OCI-LY1 (cell line): ENCODE measurements at regions not wholly inside any gene's neighbourhood (a gene's known extent, or its start where the extent isn't known, plus 50 kb on each side); places are given as distances from the start of the nearest gene placed in this dataset.

Source experiments
- EZH2 ChIP-seq: fragments of 200-600 bp; sonication (generic), shearing (Covaris generic); IDR thresholded peaks from 2 replicates; pipeline ENCODE4 v1.8.0; 2017; ENCODE audit warnings: borderline replicate concordance, mixed run types, mild to moderate bottlenecking, antibody characterized with exemption, low read length, moderate library complexity, mixed read lengths
- TF ChIP-seq, protein P1 (sequence below): fragments of 200-600 bp; sonication (generic), shearing (Covaris generic); IDR thresholded peaks from 2 replicates; pipeline ENCODE4 v1.5.1; 2017; ENCODE audit warnings: mild to moderate bottlenecking, antibody characterized with exemption, low read length, moderate library complexity, mixed read lengths

DNA sequence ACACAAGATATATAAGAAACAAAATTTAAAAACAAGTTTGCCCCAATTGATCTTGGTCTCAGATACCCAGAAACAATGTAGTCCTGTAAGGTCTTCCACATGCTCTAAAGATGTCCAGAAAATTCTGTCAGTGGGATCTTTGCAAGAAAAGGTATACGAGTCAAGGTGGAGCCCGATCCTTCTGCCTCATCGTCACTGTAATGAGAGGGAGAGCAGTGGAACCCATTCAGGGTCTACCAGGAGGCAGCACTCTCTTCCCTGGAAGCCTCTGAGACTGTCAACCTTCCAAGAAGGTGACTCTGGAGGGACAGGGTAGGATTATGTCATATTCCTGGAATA lies 112.8 kb downstream of the JCAD start:
- TF ChIP-seq, protein P1, sequence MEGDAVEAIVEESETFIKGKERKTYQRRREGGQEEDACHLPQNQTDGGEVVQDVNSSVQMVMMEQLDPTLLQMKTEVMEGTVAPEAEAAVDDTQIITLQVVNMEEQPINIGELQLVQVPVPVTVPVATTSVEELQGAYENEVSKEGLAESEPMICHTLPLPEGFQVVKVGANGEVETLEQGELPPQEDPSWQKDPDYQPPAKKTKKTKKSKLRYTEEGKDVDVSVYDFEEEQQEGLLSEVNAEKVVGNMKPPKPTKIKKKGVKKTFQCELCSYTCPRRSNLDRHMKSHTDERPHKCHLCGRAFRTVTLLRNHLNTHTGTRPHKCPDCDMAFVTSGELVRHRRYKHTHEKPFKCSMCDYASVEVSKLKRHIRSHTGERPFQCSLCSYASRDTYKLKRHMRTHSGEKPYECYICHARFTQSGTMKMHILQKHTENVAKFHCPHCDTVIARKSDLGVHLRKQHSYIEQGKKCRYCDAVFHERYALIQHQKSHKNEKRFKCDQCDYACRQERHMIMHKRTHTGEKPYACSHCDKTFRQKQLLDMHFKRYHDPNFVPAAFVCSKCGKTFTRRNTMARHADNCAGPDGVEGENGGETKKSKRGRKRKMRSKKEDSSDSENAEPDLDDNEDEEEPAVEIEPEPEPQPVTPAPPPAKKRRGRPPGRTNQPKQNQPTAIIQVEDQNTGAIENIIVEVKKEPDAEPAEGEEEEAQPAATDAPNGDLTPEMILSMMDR = no peak
- no peak for TF ChIP-seq EZH2
